ENCODE measurements at regions not wholly inside any gene's neighbourhood (a gene's known extent, or its start where the extent isn't known, plus 50 kb on each side); places are given as distances from the start of the nearest gene placed in this dataset.

- no peaks in the 10 kb centered on the region for H3K9me3 ChIP-seq (ENCODE audit: control insufficient read depth, insufficient read depth, low read length)
- TF ChIP-seq CTCF (IDR thresholded peaks at IDR 0.05; ENCODE audit: low read depth, low read length, poor library complexity, severe bottlenecking): no peak
- no peak for TF ChIP-seq EZH2phosphoT487 (IDR thresholded peaks at IDR 0.05; ENCODE audit: borderline replicate concordance, low read length)
- no peaks in the 10 kb centered on the region for H3K79me2 ChIP-seq (ENCODE audit: control insufficient read depth, low read length)
- no peak overlapping the region for H3K4me3 ChIP-seq (ENCODE audit: low read length)
- no peak overlapping the region for H3K4me2 ChIP-seq (ENCODE audit: low read length)
- H3K36me3 ChIP-seq (ENCODE audit: control insufficient read depth, low read length): no peaks in the 10 kb centered on the region
- no peaks in the 10 kb centered on the region for H4K20me1 ChIP-seq (ENCODE audit: control insufficient read depth, insufficient read depth, low read depth, low read length)
- H3F3A ChIP-seq (ENCODE audit: control insufficient read depth, insufficient read depth): no peaks in the 10 kb centered on the region
- H3K4me1 ChIP-seq (ENCODE audit: control insufficient read depth, low read length): no peaks in the 10 kb centered on the region
- H3K9me2 ChIP-seq (replicated peaks; ENCODE audit: control insufficient read depth, low read length): no peaks in the 10 kb centered on the region
- H3K27me3 ChIP-seq (ENCODE audit: control insufficient read depth, low read length): no peaks in the 10 kb centered on the region
- no peak overlapping the region for H3K27ac ChIP-seq (ENCODE audit: low read depth, low read length)
Observed at GRCh38 chr10:128643658-128644057, 517.4 kb upstream of the MKI67 start.

GRCh38 chr10:128645486-128645885, 519.3 kb upstream of the MKI67 start:
- no peaks in the 10 kb centered on the region for H3K9me3 ChIP-seq (ENCODE audit: control insufficient read depth, insufficient read depth, low read length)
- no peaks in the 10 kb centered on the region for H3K27me3 ChIP-seq (ENCODE audit: control insufficient read depth, low read length)
- H3K4me2 ChIP-seq (ENCODE audit: low read length): no peak overlapping the region
- H3K27ac ChIP-seq (ENCODE audit: low read depth, low read length): no peak overlapping the region
- no peaks in the 10 kb centered on the region for H3K4me1 ChIP-seq (ENCODE audit: control insufficient read depth, low read length)
- no peaks in the 10 kb centered on the region for H3K9me2 ChIP-seq (replicated peaks; ENCODE audit: control insufficient read depth, low read length)
- H3F3A ChIP-seq (ENCODE audit: control insufficient read depth, insufficient read depth): no peaks in the 10 kb centered on the region
- no peak overlapping the region for H3K4me3 ChIP-seq (ENCODE audit: low read length)
- no peaks in the 10 kb centered on the region for H3K36me3 ChIP-seq (ENCODE audit: control insufficient read depth, low read length)
- no peaks in the 10 kb centered on the region for H3K79me2 ChIP-seq (ENCODE audit: control insufficient read depth, low read length)
- TF ChIP-seq CTCF (IDR thresholded peaks at IDR 0.05; ENCODE audit: low read depth, low read length, poor library complexity, severe bottlenecking) (no peak), EZH2phosphoT487 (IDR thresholded peaks at IDR 0.05; ENCODE audit: borderline replicate concordance, low read length) (no peak)
- H4K20me1 ChIP-seq (ENCODE audit: control insufficient read depth, insufficient read depth, low read depth, low read length): no peaks in the 10 kb centered on the region

GRCh38 chr10:128646956-128647355, 520.7 kb upstream of the MKI67 start:
- H3K4me3 ChIP-seq (ENCODE audit: low read length): no peak overlapping the region
- no peaks in the 10 kb centered on the region for H3K9me3 ChIP-seq (ENCODE audit: control insufficient read depth, insufficient read depth, low read length)
- no peaks in the 10 kb centered on the region for H3K27me3 ChIP-seq (ENCODE audit: control insufficient read depth, low read length)
- no peaks in the 10 kb centered on the region for H3K36me3 ChIP-seq (ENCODE audit: control insufficient read depth, low read length)
- no peaks in the 10 kb centered on the region for H3K79me2 ChIP-seq (ENCODE audit: control insufficient read depth, low read length)
- no peaks in the 10 kb centered on the region for H4K20me1 ChIP-seq (ENCODE audit: control insufficient read depth, insufficient read depth, low read depth, low read length)
- H3K4me1 ChIP-seq (ENCODE audit: control insufficient read depth, low read length): no peaks in the 10 kb centered on the region
- no peak overlapping the region for H3K4me2 ChIP-seq (ENCODE audit: low read length)
- TF ChIP-seq CTCF (IDR thresholded peaks at IDR 0.05; ENCODE audit: low read depth, low read length, poor library complexity, severe bottlenecking): no peak
- no peak for TF ChIP-seq EZH2phosphoT487 (IDR thresholded peaks at IDR 0.05; ENCODE audit: borderline replicate concordance, low read length)
- no peak overlapping the region for H3K27ac ChIP-seq (ENCODE audit: low read depth, low read length)
- H3F3A ChIP-seq (ENCODE audit: control insufficient read depth, insufficient read depth): no peaks in the 10 kb centered on the region
- no peaks in the 10 kb centered on the region for H3K9me2 ChIP-seq (replicated peaks; ENCODE audit: control insufficient read depth, low read length)

- no peaks in the 10 kb centered on the region for H3K36me3 ChIP-seq (ENCODE audit: control insufficient read depth, low read length)
- H3K4me3 ChIP-seq (ENCODE audit: low read length): no peak overlapping the region
- no peaks in the 10 kb centered on the region for H3K4me1 ChIP-seq (ENCODE audit: control insufficient read depth, low read length)
- H3K9me3 ChIP-seq (ENCODE audit: control insufficient read depth, insufficient read depth, low read length): no peaks in the 10 kb centered on the region
- no peak for TF ChIP-seq EZH2phosphoT487 (IDR thresholded peaks at IDR 0.05; ENCODE audit: borderline replicate concordance, low read length)
- no peak for TF ChIP-seq CTCF (IDR thresholded peaks at IDR 0.05; ENCODE audit: low read depth, low read length, poor library complexity, severe bottlenecking)
- no peak overlapping the region for H3K4me2 ChIP-seq (ENCODE audit: low read length)
- no peak overlapping the region for H3K27ac ChIP-seq (ENCODE audit: low read depth, low read length)
- H3K9me2 ChIP-seq (replicated peaks; ENCODE audit: control insufficient read depth, low read length): no peaks in the 10 kb centered on the region
- no peaks in the 10 kb centered on the region for H4K20me1 ChIP-seq (ENCODE audit: control insufficient read depth, insufficient read depth, low read depth, low read length)
- H3K27me3 ChIP-seq (ENCODE audit: control insufficient read depth, low read length): no peaks in the 10 kb centered on the region
- no peaks in the 10 kb centered on the region for H3F3A ChIP-seq (ENCODE audit: control insufficient read depth, insufficient read depth)
- H3K79me2 ChIP-seq (ENCODE audit: control insufficient read depth, low read length): no peaks in the 10 kb centered on the region
Observed at GRCh38 chr10:128657548-128657947, 531.3 kb upstream of the MKI67 start.

Data from DOHH2 (cell line).